ENCODE measurements at regions not wholly inside any gene's neighbourhood (a gene's known extent, or its start where the extent isn't known, plus 50 kb on each side); places are given as distances from the start of the nearest gene placed in this dataset.

DNA sequence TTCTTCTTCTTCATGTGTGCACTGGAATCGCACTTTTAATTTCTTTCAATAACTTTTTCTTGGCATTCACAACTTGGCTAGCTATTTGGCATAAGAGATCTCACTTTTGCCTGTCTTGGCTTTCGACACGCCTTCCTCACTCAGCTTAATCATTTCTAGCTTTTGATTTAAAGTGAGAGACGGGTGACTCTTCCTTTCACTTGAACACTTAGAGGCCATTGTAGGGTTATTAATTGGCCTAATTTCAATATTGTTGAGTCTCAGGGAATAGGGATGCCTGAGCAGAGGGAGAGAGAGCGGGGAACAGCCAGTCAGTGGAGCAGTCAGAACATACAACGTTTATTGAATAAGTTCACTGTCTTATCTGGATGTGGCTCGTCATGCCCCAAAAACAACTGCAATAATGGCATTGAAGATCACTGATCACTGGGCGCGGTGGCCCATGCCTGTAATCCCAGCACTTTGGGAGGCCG, 200.3 kb downstream of the SEC14L1 start:
- TF ChIP-seq TAF1 (IDR thresholded peaks at IDR 0.05; ENCODE audit: low read depth) (no peak), TCF12 (IDR thresholded peaks at IDR 0.05; ENCODE audit: low read depth) (no peak), FOXM1 (IDR thresholded peaks at IDR 0.05; ENCODE audit: borderline replicate concordance, low read depth) (no peak), YY1 (IDR thresholded peaks at IDR 0.05; ENCODE audit: low read depth) (no peak), RAD21 (IDR thresholded peaks at IDR 0.05; ENCODE audit: low read depth) (no peak), TEAD4 (IDR thresholded peaks at IDR 0.05) (no peak), ZBTB7A (IDR thresholded peaks at IDR 0.05; ENCODE audit: low read depth) (no peak), REST (IDR thresholded peaks at IDR 0.05; ENCODE audit: low read depth) (no peak)
- TF ChIP-seq, protein P1, sequence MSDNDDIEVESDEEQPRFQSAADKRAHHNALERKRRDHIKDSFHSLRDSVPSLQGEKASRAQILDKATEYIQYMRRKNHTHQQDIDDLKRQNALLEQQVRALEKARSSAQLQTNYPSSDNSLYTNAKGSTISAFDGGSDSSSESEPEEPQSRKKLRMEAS (IDR thresholded peaks at IDR 0.05): no peak

- no peak for TF ChIP-seq YY1 (IDR thresholded peaks at IDR 0.05; ENCODE audit: low read depth)
- TF ChIP-seq, protein P1 (IDR thresholded peaks at IDR 0.05): no peak
- no peak for TF ChIP-seq TEAD4 (IDR thresholded peaks at IDR 0.05)
- no peak for TF ChIP-seq CEBPB (IDR thresholded peaks at IDR 0.05)
- TF ChIP-seq TAF1 (IDR thresholded peaks at IDR 0.05; ENCODE audit: low read depth): no peak
- no peak for TF ChIP-seq FOXM1 (IDR thresholded peaks at IDR 0.05; ENCODE audit: borderline replicate concordance, low read depth)
- no peak for TF ChIP-seq EGR1 (IDR thresholded peaks at IDR 0.05)
- TF ChIP-seq ZBTB7A (IDR thresholded peaks at IDR 0.05; ENCODE audit: low read depth): no peak
- TF ChIP-seq REST (IDR thresholded peaks at IDR 0.05; ENCODE audit: low read depth): no peak
Measured at GRCh38 chr17:77343031-77343800, 202.4 kb downstream of the SEC14L1 start.

GRCh38 chr17:77344038-77344437, 203.3 kb downstream of the SEC14L1 start:
- TF ChIP-seq NFIC (IDR thresholded peaks at IDR 0.05) (no peak), TCF12 (IDR thresholded peaks at IDR 0.05; ENCODE audit: low read depth) (no peak), ZBTB7A (IDR thresholded peaks at IDR 0.05; ENCODE audit: low read depth) (no peak), REST (IDR thresholded peaks at IDR 0.05; ENCODE audit: low read depth) (no peak), RAD21 (IDR thresholded peaks at IDR 0.05; ENCODE audit: low read depth) (no peak), YY1 (IDR thresholded peaks at IDR 0.05; ENCODE audit: low read depth) (no peak), EGR1 (IDR thresholded peaks at IDR 0.05) (no peak), CREB1 (IDR thresholded peaks at IDR 0.05; ENCODE audit: low read depth) (no peak), TEAD4 (IDR thresholded peaks at IDR 0.05) (no peak), TAF1 (IDR thresholded peaks at IDR 0.05; ENCODE audit: low read depth) (no peak), CEBPB (IDR thresholded peaks at IDR 0.05) (no peak), USF1 (IDR thresholded peaks at IDR 0.05) (no peak)
- TF ChIP-seq, protein P1 (IDR thresholded peaks at IDR 0.05): no peak

GRCh38 chr17:77345260-77345910, 204.6 kb downstream of the SEC14L1 start:
- TF ChIP-seq EGR1 (IDR thresholded peaks at IDR 0.05): no peak
- TF ChIP-seq TEAD4 (IDR thresholded peaks at IDR 0.05): no peak
- TF ChIP-seq, protein P1 (IDR thresholded peaks at IDR 0.05): no peak
- no peak for TF ChIP-seq TAF1 (IDR thresholded peaks at IDR 0.05; ENCODE audit: low read depth)
- no peak for TF ChIP-seq TCF12 (IDR thresholded peaks at IDR 0.05; ENCODE audit: low read depth)
- no peak for TF ChIP-seq ZBTB7A (IDR thresholded peaks at IDR 0.05; ENCODE audit: low read depth)

Data from Ishikawa (cell line).